Calu3 (cell line): ENCODE measurements at regions not wholly inside any gene's neighbourhood (a gene's known extent, or its start where the extent isn't known, plus 50 kb on each side); places are given as distances from the start of the nearest gene placed in this dataset.
"Not testable (repeated sequence)": the region's sequence is repeated elsewhere in the genome, so short reads cannot be mapped to it uniquely, and the experiment has no call there.

ENCODE experiments used
- BruUV-seq: library from RNA; stranded (reverse); fragments of 400-500 nt; replicated peaks from 2 replicates; lab custom pipeline; 2021; lab: Mats Ljungman, UMichigan
- CTCF ChIA-PET: fragments of 300-600 bp; sonication (Branson Sonifier 250); formaldehyde crosslinking; loops from one replicate; lab custom pipeline; 2022; ENCODE audit warnings: antibody characterized with exemption; lab: Charles Lee
- DNase-seq: peaks from one replicate; pipeline ENCODE4 v3.0.0; 2022
- H3K27ac Mint-ChIP-seq: one replicate; pipeline ENCODE4 v1.8.0; 2022; ENCODE audit warnings: mixed read lengths; ENCODE audit not compliant: unreplicated experiment
- H3K27me3 Mint-ChIP-seq: one replicate; pipeline ENCODE4 v1.8.0; 2022; ENCODE audit warnings: mixed read lengths; ENCODE audit not compliant: unreplicated experiment
- H3K36me3 Mint-ChIP-seq: one replicate; pipeline ENCODE4 v1.8.0; 2022; ENCODE audit warnings: mild to moderate bottlenecking, moderate library complexity, mixed read lengths; ENCODE audit not compliant: insufficient read depth, unreplicated experiment
- H3K4me1 Mint-ChIP-seq: one replicate; pipeline ENCODE4 v1.8.0; 2022; ENCODE audit warnings: mild to moderate bottlenecking, low read depth, mixed read lengths; ENCODE audit not compliant: unreplicated experiment
- H3K4me3 Mint-ChIP-seq: one replicate; pipeline ENCODE4 v1.8.0; 2022; ENCODE audit warnings: mild to moderate bottlenecking, low read depth, moderate library complexity, mixed read lengths; ENCODE audit not compliant: unreplicated experiment
- H3K9me3 Mint-ChIP-seq: one replicate; pipeline ENCODE4 v1.8.0; 2022; ENCODE audit warnings: low read depth, mixed read lengths; ENCODE audit not compliant: unreplicated experiment
- CTCF ChIP-seq: fragments of 200-600 bp; IDR thresholded peaks from one replicate; pipeline ENCODE4 v1.8.0; 2022; ENCODE audit warnings: antibody characterized with exemption; ENCODE audit not compliant: unreplicated experiment
- intact Hi-C: fragments of 100-400 bp; cut with micrococcal nuclease; formaldehyde crosslinking; loops from one replicate; pipeline ENCODE4 v1.10.0; 2022; ENCODE audit not compliant: unreplicated experiment

GRCh38 chr1:73306899-73307555, 890.9 kb downstream of the LRRIQ3 start:
- no peak overlapping the region for H3K27ac Mint-ChIP-seq
- DNase-seq = no peak
- no peak for TF ChIP-seq CTCF
- no peaks in the 10 kb centered on the region for H3K4me1 Mint-ChIP-seq
- CTCF ChIA-PET = no interaction called here
- no TSS peak for BruUV-seq
- peaks cover 12% of the 10 kb centered on the region for H3K9me3 Mint-ChIP-seq
- intact Hi-C loops = no loop called here
- no peaks in the 10 kb centered on the region for H3K27me3 Mint-ChIP-seq
- no peak overlapping the region for H3K4me3 Mint-ChIP-seq
- H3K36me3 Mint-ChIP-seq = no peaks in the 10 kb centered on the region

- TF ChIP-seq CTCF = no peak
- Mint-ChIP-seq H3K9me3 (peaks cover 8% of the 10 kb centered on the region), H3K36me3 (no peaks in the 10 kb centered on the region), H3K27me3 (no peaks in the 10 kb centered on the region), H3K4me3 (no peak overlapping the region), H3K27ac (no peak overlapping the region), H3K4me1 (no peaks in the 10 kb centered on the region)
- intact Hi-C loops = no loop called here
- no peak for DNase-seq
- CTCF ChIA-PET = no interaction called here
- no TSS peak for BruUV-seq
These were observed 924.1 kb downstream of the LRRIQ3 start for GRCh38 chr1:73273886-73274285.

GRCh38 chr1:73245196-73245595, 952.8 kb downstream of the LRRIQ3 start:
- H3K4me3 Mint-ChIP-seq, BruUV-seq, H3K27me3 Mint-ChIP-seq, H3K9me3 Mint-ChIP-seq, H3K36me3 Mint-ChIP-seq, DNase-seq, H3K27ac Mint-ChIP-seq, H3K4me1 Mint-ChIP-seq, intact Hi-C loops, CTCF ChIA-PET: not testable (repeated sequence)

GRCh38 chr1:73218995-73219546, 936.7 kb upstream of the NEGR1 start:
- DNase-seq = no peak
- H3K4me3 Mint-ChIP-seq = no peak overlapping the region
- intact Hi-C loops = no loop called here
- no peak overlapping the region for H3K27ac Mint-ChIP-seq
- no peak for TF ChIP-seq CTCF
- no TSS peak for BruUV-seq
- CTCF ChIA-PET = no interaction called here
- peaks cover 20% of the 10 kb centered on the region for H3K9me3 Mint-ChIP-seq
- H3K36me3 Mint-ChIP-seq = no peaks in the 10 kb centered on the region
- no peaks in the 10 kb centered on the region for H3K27me3 Mint-ChIP-seq
- H3K4me1 Mint-ChIP-seq = no peaks in the 10 kb centered on the region
